ENCODE measurements at regions not wholly inside any gene's neighbourhood (a gene's known extent, or its start where the extent isn't known, plus 50 kb on each side); places are given as distances from the start of the nearest gene placed in this dataset.

DNA sequence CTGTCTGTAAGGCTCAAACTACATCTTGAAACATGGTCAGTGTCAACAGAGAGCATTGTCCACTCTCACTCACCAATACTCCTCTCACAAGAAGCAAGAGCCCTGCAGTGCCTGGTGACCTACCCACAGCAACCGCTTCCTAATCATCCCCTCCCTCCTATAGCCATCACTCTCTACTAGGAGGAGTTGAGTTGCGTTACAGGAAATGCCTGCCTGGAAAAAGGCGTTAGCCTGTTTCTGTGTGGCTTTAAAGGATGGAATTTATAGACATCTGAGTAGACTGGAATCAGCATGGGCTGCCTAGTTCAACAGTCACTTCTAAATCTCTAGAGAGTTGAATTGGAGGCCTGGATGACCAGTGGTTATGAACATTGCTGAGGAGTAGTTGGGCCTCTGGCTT lies 108.3 kb upstream of the FER start:
- TF ChIP-seq CTCF (IDR thresholded peaks at IDR 0.05) (no peak), ZFX (IDR thresholded peaks at IDR 0.05; ENCODE audit: borderline replicate concordance) (no peak)

Measured in 22Rv1 (cell line).